H9 (cell line): ENCODE measurements at regions not wholly inside any gene's neighbourhood (a gene's known extent, or its start where the extent isn't known, plus 50 kb on each side); places are given as distances from the start of the nearest gene placed in this dataset.

Experiments
- DNase-seq: peaks from one replicate; pipeline ENCODE4 v3.0.0-alpha.2; 2017
- H2AFZ ChIP-seq: one replicate; pipeline ENCODE4 v1.6.1; 2013; ENCODE audit warnings: mild to moderate bottlenecking, low read length, control low read depth, moderate library complexity
- H2AK5ac ChIP-seq: 2 replicates; pipeline ENCODE4 v1.6.1; 2013; ENCODE audit warnings: low read length, control low read depth, mixed read lengths; ENCODE audit not compliant: insufficient read length
- H2BK120ac ChIP-seq: one replicate; pipeline ENCODE4 v1.6.1; 2013; ENCODE audit warnings: low read depth, mild to moderate bottlenecking, low read length, control low read depth, inconsistent platforms; ENCODE audit not compliant: poor library complexity, severe bottlenecking
- H2BK12ac ChIP-seq: 2 replicates; pipeline ENCODE4 v1.6.1; 2013; ENCODE audit warnings: low read length, control low read depth, mixed read lengths, low read depth; ENCODE audit not compliant: insufficient read length
- H2BK15ac ChIP-seq: 2 replicates; pipeline ENCODE4 v1.6.1; 2013; ENCODE audit warnings: low read depth, low read length, control low read depth
- H2BK20ac ChIP-seq: one replicate; pipeline ENCODE4 v1.6.1; 2013; ENCODE audit warnings: low read depth, mild to moderate bottlenecking, low read length, control low read depth, inconsistent platforms; ENCODE audit not compliant: poor library complexity, severe bottlenecking
- H2BK5ac ChIP-seq: 2 replicates; pipeline ENCODE4 v1.6.1; 2013; ENCODE audit warnings: low read length, control low read depth, mixed read lengths; ENCODE audit not compliant: insufficient read length
- H3K14ac ChIP-seq: 2 replicates; pipeline ENCODE4 v1.6.1; 2013; ENCODE audit warnings: low read length, control low read depth; ENCODE audit not compliant: insufficient read depth
- H3K18ac ChIP-seq: 2 replicates; pipeline ENCODE4 v1.6.1; 2013; ENCODE audit warnings: low read depth, mild to moderate bottlenecking, mixed read lengths, low read length, control low read depth; ENCODE audit not compliant: insufficient read length
- H3K23ac ChIP-seq: 2 replicates; pipeline ENCODE4 v1.6.1; 2013; ENCODE audit warnings: low read length, control low read depth, mixed read lengths, low read depth; ENCODE audit not compliant: insufficient read length
- H3K23me2 ChIP-seq: 2 replicates; pipeline ENCODE4 v1.6.1; 2013; ENCODE audit warnings: low read depth, mild to moderate bottlenecking, mixed read lengths, low read length, control low read depth; ENCODE audit not compliant: insufficient read length, poor library complexity, severe bottlenecking
- H3K27ac ChIP-seq: 2 replicates; pipeline ENCODE4 v1.5.1; 2013; ENCODE audit warnings: low read length, control low read depth, mixed read lengths, low read depth; ENCODE audit not compliant: insufficient read length
- H3K27me3 ChIP-seq: 2 replicates; pipeline ENCODE4 v1.6.1; 2013; ENCODE audit warnings: low read length, control low read depth, inconsistent platforms; ENCODE audit not compliant: insufficient read depth
- H3K4ac ChIP-seq: 2 replicates; pipeline ENCODE4 v1.6.1; 2013; ENCODE audit warnings: low read depth, mild to moderate bottlenecking, control low read depth, inconsistent platforms, low read length, moderate library complexity
- H3K4me1 ChIP-seq: 2 replicates; pipeline ENCODE4 v1.6.1; 2013; ENCODE audit warnings: low read length, control low read depth, inconsistent platforms; ENCODE audit not compliant: insufficient read depth
- H3K4me2 ChIP-seq: 2 replicates; pipeline ENCODE4 v1.6.1; 2013; ENCODE audit warnings: low read length, control low read depth, mixed read lengths; ENCODE audit not compliant: insufficient read length, insufficient read depth
- H3K56ac ChIP-seq: 2 replicates; pipeline ENCODE4 v1.6.1; 2013; ENCODE audit warnings: low read depth, mild to moderate bottlenecking, mixed read lengths, low read length, control low read depth; ENCODE audit not compliant: insufficient read length
- H3K79me1 ChIP-seq: 2 replicates; pipeline ENCODE4 v1.6.1; 2013; ENCODE audit warnings: low read depth, mild to moderate bottlenecking, moderate library complexity, low read length, control low read depth, inconsistent platforms; ENCODE audit not compliant: insufficient read depth, poor library complexity, severe bottlenecking
- H3K79me2 ChIP-seq: 2 replicates; pipeline ENCODE4 v1.6.1; 2013; ENCODE audit warnings: low read length, control low read depth, inconsistent platforms; ENCODE audit not compliant: insufficient read depth
- H3K9ac ChIP-seq: 2 replicates; pipeline ENCODE4 v1.6.1; 2013; ENCODE audit warnings: low read length, control low read depth, mixed read lengths; ENCODE audit not compliant: insufficient read length; ENCODE audit errors: extremely low read depth
- H3K9me3 ChIP-seq: one replicate; pipeline ENCODE4 v1.6.1; 2013; ENCODE audit warnings: low read depth, low read length, inconsistent platforms; ENCODE audit not compliant: control insufficient read depth
- H3T11ph ChIP-seq: one replicate; pipeline ENCODE4 v1.6.1; 2013; ENCODE audit warnings: mild to moderate bottlenecking, low read length, control low read depth, inconsistent platforms
- H4K20me1 ChIP-seq: one replicate; pipeline ENCODE4 v1.6.1; 2013; ENCODE audit not compliant: control insufficient read depth, insufficient read length, insufficient read depth
- H4K5ac ChIP-seq: 2 replicates; pipeline ENCODE4 v1.6.1; 2013; ENCODE audit warnings: low read depth, mild to moderate bottlenecking, mixed read lengths, low read length, control low read depth; ENCODE audit not compliant: insufficient read length
- H4K8ac ChIP-seq: replicated peaks from 2 replicates; pipeline ENCODE4 v1.6.1; 2013; ENCODE audit warnings: low read length, control low read depth, mixed read lengths, low read depth; ENCODE audit not compliant: insufficient read length
- H4K91ac ChIP-seq: 2 replicates; pipeline ENCODE4 v1.6.1; 2013; ENCODE audit warnings: low read depth, mild to moderate bottlenecking, moderate library complexity, mixed read lengths, low read length, control low read depth; ENCODE audit not compliant: insufficient read length
- H3K27ac Mint-ChIP-seq, 3 experiments: 2 replicates in 2 of 3; 3 replicates in 1 of 3; pipeline ENCODE4 v1.8.0; 2020 to 2021; ENCODE audit warnings: mixed read lengths in 3 of 3, mild to moderate bottlenecking in 1 of 3, moderate library complexity in 1 of 3
- H3K27me3 Mint-ChIP-seq: 2 replicates; pipeline ENCODE4 v1.8.0; 2021; ENCODE audit warnings: low read depth, mild to moderate bottlenecking, moderate library complexity, mixed read lengths
- H3K36me3 Mint-ChIP-seq, 3 experiments: 2 replicates in 2 of 3; 3 replicates in 1 of 3; pipeline ENCODE4 v1.8.0; 2020 to 2021; ENCODE audit warnings: low read depth in 3 of 3, mixed read lengths in 3 of 3; ENCODE audit not compliant: insufficient read depth in 1 of 3
- H3K4me1 Mint-ChIP-seq, 2 experiments: 2 replicates each; pipeline ENCODE4 v1.8.0; 2020; ENCODE audit warnings: mixed read lengths in 2 of 2
- H3K4me3 Mint-ChIP-seq, 2 experiments: 2 replicates in 1 of 2; 3 replicates in 1 of 2; pipeline ENCODE4 v1.8.0; 2020 to 2021; ENCODE audit warnings: mild to moderate bottlenecking in 2 of 2, mixed read lengths in 2 of 2, moderate library complexity in 1 of 2
- H3K9me3 Mint-ChIP-seq, 2 experiments: 2 replicates in 1 of 2; 3 replicates in 1 of 2; pipeline ENCODE4 v1.8.0; 2020; ENCODE audit warnings: mild to moderate bottlenecking in 2 of 2, mixed read lengths in 2 of 2, moderate library complexity in 1 of 2
- WGBS: extraction: QIAGEN DNeasy Blood & Tissue Kit; methylation state at CpG from one replicate; pipeline ENCODE4 v1.1.7; 2013; ENCODE audit warnings: missing lambda C conversion rate, low lambda C conversion rate, mixed read lengths; ENCODE audit not compliant: insufficient read length; ENCODE audit errors: extremely low coverage; 5-methylcytosine and 5-hydroxymethylcytosine counted together
- TF ChIP-seq, protein P1 (sequence below): fragments of 200-600 bp; sonication (generic); conservative IDR thresholded peaks from 3 replicates; pipeline ENCODE4 v1.8.0; 2021; ENCODE audit warnings: antibody characterized with exemption, mild to moderate bottlenecking

DNA sequence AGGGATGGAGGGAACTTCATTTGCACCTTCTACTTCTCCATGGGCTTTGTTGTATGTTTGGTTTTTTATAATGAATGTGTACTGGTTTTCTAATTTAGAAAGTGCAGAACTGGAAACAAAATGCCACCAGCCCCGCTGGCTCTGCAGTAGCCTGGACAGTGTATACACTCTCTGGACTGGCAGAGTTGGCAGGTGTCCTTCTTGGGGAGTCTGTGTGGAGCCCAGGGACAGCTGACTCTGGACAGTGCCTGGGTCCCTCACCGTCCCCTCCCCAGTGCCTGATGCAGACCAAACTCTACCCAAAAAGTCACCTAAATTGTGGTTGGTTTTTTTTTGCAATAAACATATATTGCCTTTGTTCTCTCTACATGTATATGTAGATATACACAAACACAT is 91.0 kb downstream of the SLC2A10 start:
- no peak overlapping the region for H4K91ac ChIP-seq
- WGBS: no CpG with 5 or more reads among the region's 2 CpGs

More for the DNA sequence above, 91.0 kb downstream of the SLC2A10 start:
- H3K79me2 ChIP-seq: no peaks in the 10 kb centered on the region
- no peak overlapping the region for H4K8ac ChIP-seq
- peaks cover 5 to 14% of the 10 kb centered on the region in 2 experiments for H3K4me1 Mint-ChIP-seq
- H3K14ac ChIP-seq: no peak overlapping the region
- H2BK20ac ChIP-seq: no peak overlapping the region
- no peaks in the 10 kb centered on the region for H3K79me1 ChIP-seq
- no peak overlapping the region for H3K27ac ChIP-seq
- H2BK120ac ChIP-seq: no peak overlapping the region
- no peaks in the 10 kb centered on the region; the same call in 1 of the 2 replicates for H3K4me1 ChIP-seq
- no peak overlapping the region for H3K9ac ChIP-seq
- H3K36me3 Mint-ChIP-seq: no peaks in the 10 kb centered on the region
- H3K23ac ChIP-seq: no peak overlapping the region
- no peak overlapping the region for H3K56ac ChIP-seq
- H2BK5ac ChIP-seq: no peak overlapping the region
- no peak overlapping the region for H3T11ph ChIP-seq
- no peak overlapping the region for H3K18ac ChIP-seq
- H3K9me3 ChIP-seq: no peaks in the 10 kb centered on the region
- no peak overlapping the region for H4K5ac ChIP-seq
- H2AK5ac ChIP-seq: no peak overlapping the region
- H3K4ac ChIP-seq: no peak overlapping the region
- peaks cover 3% of the 10 kb centered on the region for H3K27me3 Mint-ChIP-seq
- H3K4me2 ChIP-seq: no peak overlapping the region
- H3K9me3 Mint-ChIP-seq: no peaks in the 10 kb centered on the region
- no peak overlapping the region for H3K4me3 Mint-ChIP-seq
- H4K20me1 ChIP-seq: no peaks in the 10 kb centered on the region
- H3K23me2 ChIP-seq: no peaks in the 10 kb centered on the region
- TF ChIP-seq, protein P1, sequence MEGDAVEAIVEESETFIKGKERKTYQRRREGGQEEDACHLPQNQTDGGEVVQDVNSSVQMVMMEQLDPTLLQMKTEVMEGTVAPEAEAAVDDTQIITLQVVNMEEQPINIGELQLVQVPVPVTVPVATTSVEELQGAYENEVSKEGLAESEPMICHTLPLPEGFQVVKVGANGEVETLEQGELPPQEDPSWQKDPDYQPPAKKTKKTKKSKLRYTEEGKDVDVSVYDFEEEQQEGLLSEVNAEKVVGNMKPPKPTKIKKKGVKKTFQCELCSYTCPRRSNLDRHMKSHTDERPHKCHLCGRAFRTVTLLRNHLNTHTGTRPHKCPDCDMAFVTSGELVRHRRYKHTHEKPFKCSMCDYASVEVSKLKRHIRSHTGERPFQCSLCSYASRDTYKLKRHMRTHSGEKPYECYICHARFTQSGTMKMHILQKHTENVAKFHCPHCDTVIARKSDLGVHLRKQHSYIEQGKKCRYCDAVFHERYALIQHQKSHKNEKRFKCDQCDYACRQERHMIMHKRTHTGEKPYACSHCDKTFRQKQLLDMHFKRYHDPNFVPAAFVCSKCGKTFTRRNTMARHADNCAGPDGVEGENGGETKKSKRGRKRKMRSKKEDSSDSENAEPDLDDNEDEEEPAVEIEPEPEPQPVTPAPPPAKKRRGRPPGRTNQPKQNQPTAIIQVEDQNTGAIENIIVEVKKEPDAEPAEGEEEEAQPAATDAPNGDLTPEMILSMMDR: no peak
- no peak for DNase-seq
- H2BK15ac ChIP-seq: no peak overlapping the region
- H2BK12ac ChIP-seq: no peak overlapping the region
- H3K27ac Mint-ChIP-seq: no peak overlapping the region
- no peak overlapping the region for H2AFZ ChIP-seq
- H3K27me3 ChIP-seq: no peaks in the 10 kb centered on the region
